Ascending aorta (tissue), 2 donors: ENCODE measurements at regions not wholly inside any gene's neighbourhood (a gene's known extent, or its start where the extent isn't known, plus 50 kb on each side); places are given as distances from the start of the nearest gene placed in this dataset.

Source experiments
- DNase-seq, 2 donors: peaks; one replicate each; pipeline ENCODE4 v3.0.0-alpha.2; 2019; ENCODE audit warnings: low spot score in 2 of 2
- H3K27ac ChIP-seq, 2 donors: fragments of 200-600 bp; sonication (generic); one replicate each; pipeline ENCODE4 v1.5.1; 2016 to 2017; ENCODE audit warnings: mild to moderate bottlenecking in 1 of 2
- H3K27me3 ChIP-seq: fragments of 200-600 bp; sonication (generic); one replicate; pipeline ENCODE4 v1.5.1; 2017
- H3K36me3 ChIP-seq, 2 donors: fragments of 200-600 bp; sonication (generic); one replicate each; pipeline ENCODE4 v1.5.1; 2016
- H3K4me1 ChIP-seq, 2 donors: fragments of 200-600 bp; sonication (generic); one replicate each; pipeline ENCODE4 v1.5.1; 2016 to 2017; ENCODE audit warnings: mild to moderate bottlenecking in 1 of 2
- H3K4me3 ChIP-seq, 2 donors: fragments of 200-600 bp; sonication (generic); one replicate each; pipeline ENCODE4 v1.5.1; 2016 to 2017; ENCODE audit warnings: mild to moderate bottlenecking in 1 of 2
- H3K9me3 ChIP-seq, 2 donors: fragments of 200-600 bp; sonication (generic); one replicate each; pipeline ENCODE4 v1.5.1; 2016
- CTCF ChIP-seq, 3 experiments: fragments of 200-600 bp in 2 of 3; fragments of 450-650 bp in 1 of 3; sonication (generic) in 2 of 3; IDR thresholded peaks; one replicate each; pipeline ENCODE4 v1.5.1; 2016 to 2019; ENCODE audit warnings: antibody characterized with exemption in 3 of 3, mild to moderate bottlenecking in 1 of 3, moderate library complexity in 1 of 3
- intact Hi-C: fragments of 100-400 bp; cut with DNase I; formaldehyde crosslinking; loops from one replicate; pipeline ENCODE4 v1.15.1; 2023

GRCh38 chr6:104548297-104548696, 311.4 kb downstream of the HACE1 start:
- intact Hi-C loops: no loop called here
- DNase-seq: no peak
- Histone ChIP-seq H3K36me3 (no peaks in the 10 kb centered on the region), H3K4me1 (no peaks in the 10 kb centered on the region), H3K9me3 (no peaks in the 10 kb centered on the region), H3K4me3 (no peak overlapping the region), H3K27me3 (no peaks in the 10 kb centered on the region), H3K27ac (no peak overlapping the region)
- TF ChIP-seq CTCF (IDR thresholded peaks at IDR 0.05): no peak

- DNase-seq: no peak
- Histone ChIP-seq H3K9me3 (no peaks in the 10 kb centered on the region), H3K4me1 (peaks cover 8 to 11% of the 10 kb centered on the region in 2 donors), H3K4me3 (no peak overlapping the region), H3K36me3 (no peaks in the 10 kb centered on the region), H3K27me3 (no peaks in the 10 kb centered on the region), H3K27ac (no peak overlapping the region)
- intact Hi-C loops: no loop called here
- no peak for TF ChIP-seq CTCF (IDR thresholded peaks at IDR 0.05)
Observed at GRCh38 chr6:104541411-104541810, 318.3 kb downstream of the HACE1 start.

DNA sequence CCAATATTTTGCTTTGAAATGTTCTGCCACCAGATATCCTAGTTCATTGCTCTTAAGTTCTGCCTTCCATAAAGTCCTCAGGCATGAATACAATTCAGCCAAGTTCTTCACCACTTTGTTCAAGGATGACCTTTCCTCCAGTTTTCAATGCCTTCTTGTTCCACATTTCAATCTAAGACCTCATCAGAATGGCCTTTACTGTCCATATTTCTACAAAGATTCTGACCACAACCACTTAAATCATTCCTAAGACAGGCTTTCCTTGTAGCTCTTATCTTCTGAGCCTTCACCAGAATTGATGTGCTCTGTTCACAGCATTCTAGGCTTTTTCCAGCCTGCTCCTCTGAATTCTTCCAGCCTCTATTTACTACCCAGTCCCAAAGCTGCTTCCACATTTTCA, 319.0 kb downstream of the HACE1 start:
- intact Hi-C loops: no loop called here
- H3K27ac ChIP-seq: peak overlapping the region in 1 of 2 donors; percentile 13
- no peak overlapping the region for H3K4me3 ChIP-seq
- no peaks in the 10 kb centered on the region for H3K36me3 ChIP-seq
- no peaks in the 10 kb centered on the region for H3K9me3 ChIP-seq
- peaks cover 10 to 11% of the 10 kb centered on the region in 2 donors for H3K4me1 ChIP-seq
- H3K27me3 ChIP-seq: no peaks in the 10 kb centered on the region
- no peak for TF ChIP-seq CTCF (IDR thresholded peaks at IDR 0.05)
- DNase-seq: no peak

- no peak overlapping the region for H3K27ac ChIP-seq
- intact Hi-C loops: no loop called here
- peaks cover 10 to 11% of the 10 kb centered on the region in 2 donors for H3K4me1 ChIP-seq
- H3K4me3 ChIP-seq: no peak overlapping the region
- no peaks in the 10 kb centered on the region for H3K36me3 ChIP-seq
- TF ChIP-seq CTCF (IDR thresholded peaks at IDR 0.05): no peak
- DNase-seq: no peak
- H3K9me3 ChIP-seq: no peaks in the 10 kb centered on the region
- H3K27me3 ChIP-seq: no peaks in the 10 kb centered on the region
Observed at GRCh38 chr6:104539173-104539572, 320.5 kb downstream of the HACE1 start.

GRCh38 chr6:104537872-104538271, 321.8 kb downstream of the HACE1 start:
- no peak for DNase-seq
- no peaks in the 10 kb centered on the region for H3K36me3 ChIP-seq
- no peak overlapping the region for H3K4me3 ChIP-seq
- no peaks in the 10 kb centered on the region for H3K27me3 ChIP-seq
- peak overlapping the region in 1 of 2 donors; percentile 37 for H3K27ac ChIP-seq
- H3K9me3 ChIP-seq: no peaks in the 10 kb centered on the region
- no peak for TF ChIP-seq CTCF (IDR thresholded peaks at IDR 0.05)
- intact Hi-C loops: no loop called here
- peaks cover 15 to 17% of the 10 kb centered on the region in 2 donors for H3K4me1 ChIP-seq

DNA sequence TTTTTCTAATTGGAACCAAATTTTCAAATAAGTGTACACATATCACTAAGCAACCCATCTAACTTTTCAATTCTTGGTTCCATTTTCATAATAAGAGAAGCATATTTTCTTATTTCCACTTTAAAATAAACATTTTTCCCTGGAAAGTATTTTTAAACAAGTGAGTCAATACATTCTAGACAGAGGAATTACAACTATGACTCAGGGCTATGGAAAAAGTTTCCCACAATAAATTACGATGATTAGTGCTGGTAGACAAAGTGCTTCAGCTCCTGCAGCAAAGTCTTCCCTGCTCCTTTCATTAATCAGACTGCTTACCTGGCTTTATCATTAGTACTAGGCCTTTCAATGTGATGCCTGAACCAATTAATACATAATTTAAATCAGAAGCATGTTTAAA, 322.5 kb downstream of the HACE1 start:
- Histone ChIP-seq H3K4me3 (no peak overlapping the region), H3K9me3 (no peaks in the 10 kb centered on the region), H3K36me3 (no peaks in the 10 kb centered on the region), H3K27ac (peak overlapping the region in 1 of 2 donors; percentile 37), H3K4me1 (peaks cover 22% of the 10 kb centered on the region in 2 donors), H3K27me3 (no peaks in the 10 kb centered on the region)
- DNase-seq: no peak
- TF ChIP-seq CTCF (IDR thresholded peaks at IDR 0.05): no peak
- intact Hi-C loops: no loop called here
